HG03520 (cell line): ENCODE measurements at regions not wholly inside any gene's neighbourhood (a gene's known extent, or its start where the extent isn't known, plus 50 kb on each side); places are given as distances from the start of the nearest gene placed in this dataset.

Source experiments
- ATAC-seq: cut with Tn5 transposase; IDR thresholded peaks from one replicate; pipeline ENCODE4 v1.9.1; 2021; ENCODE audit warnings: mild to moderate bottlenecking, moderate library complexity; ENCODE audit not compliant: unreplicated experiment

DNA sequence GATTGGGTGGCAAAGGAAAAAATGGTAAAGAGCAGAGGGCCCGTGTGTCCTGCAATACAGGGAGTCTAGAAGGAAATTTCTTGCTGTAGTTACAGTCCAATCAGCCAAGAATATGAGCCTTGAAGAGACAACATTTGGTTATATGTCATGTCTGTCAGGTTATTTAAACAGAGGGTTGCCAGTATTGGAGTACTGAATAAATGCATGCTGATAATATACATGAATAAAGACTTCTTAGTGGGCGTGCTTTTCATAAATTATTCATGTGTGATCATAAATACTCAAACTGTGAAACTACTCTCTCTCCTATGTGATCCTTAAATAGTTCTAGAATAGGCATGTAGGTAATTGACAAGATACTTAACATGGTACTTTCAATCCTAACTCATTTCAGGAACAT, 249.0 kb downstream of the CRPPA start:
- ATAC-seq = no peak

DNA sequence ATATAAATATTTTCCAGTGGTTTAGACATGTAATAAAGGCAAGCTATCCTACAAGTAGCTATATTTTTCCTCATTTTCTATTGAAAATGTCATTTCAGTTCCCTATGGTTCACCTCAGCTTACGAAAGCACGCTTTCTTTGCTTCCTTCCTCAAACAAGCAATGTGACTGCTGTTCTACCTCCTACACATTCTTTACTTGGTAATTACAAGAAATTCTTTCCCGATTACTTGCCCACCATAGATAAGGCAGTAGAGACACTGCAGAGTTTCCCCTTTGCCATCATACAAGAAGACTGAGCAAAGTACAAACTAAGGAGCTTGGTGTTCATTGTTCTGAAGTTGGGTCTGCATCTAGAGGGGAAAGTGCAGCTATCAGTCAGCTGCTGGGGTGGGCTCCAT, 249.4 kb downstream of the CRPPA start:
- ATAC-seq = no peak

DNA sequence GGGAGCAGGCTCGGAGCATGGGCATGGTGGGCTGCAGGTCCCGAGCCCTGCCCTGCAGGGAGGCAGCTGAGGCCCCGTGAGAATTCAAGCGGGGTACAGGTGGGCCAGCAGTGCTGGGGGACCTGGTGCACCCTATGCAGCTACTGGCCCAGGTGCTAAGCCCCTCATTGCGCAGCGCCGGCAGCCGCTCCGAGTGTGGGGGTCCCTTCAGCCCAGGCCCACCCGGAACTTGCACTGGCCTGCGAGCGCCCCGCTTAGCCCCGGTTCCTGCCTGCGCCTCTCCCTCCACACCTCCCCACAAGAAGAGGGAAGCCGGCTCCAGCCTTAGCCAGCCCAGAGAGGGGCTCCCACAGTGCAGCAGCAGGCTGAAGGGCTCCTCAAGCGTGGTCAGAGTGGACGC, 250.7 kb downstream of the CRPPA start:
- ATAC-seq = no peak

DNA sequence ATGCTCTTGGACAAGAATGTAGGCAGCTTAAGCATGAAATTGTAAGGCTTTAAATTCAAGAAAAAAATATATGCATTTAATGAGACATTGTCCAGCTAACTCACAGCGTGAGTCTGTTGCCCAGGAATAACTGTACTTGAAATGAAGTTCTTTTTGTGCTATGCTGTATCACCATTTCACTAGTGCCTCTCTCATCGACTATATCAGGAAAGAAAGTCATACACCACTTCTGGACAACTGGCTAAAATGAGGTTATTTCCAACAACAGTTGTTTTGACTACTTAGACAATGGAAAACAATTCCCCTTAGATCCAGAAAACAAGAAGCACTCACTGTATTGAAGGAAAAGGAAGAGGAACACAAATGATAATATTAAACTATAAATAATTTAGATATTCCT, 251.8 kb downstream of the CRPPA start:
- no peak for ATAC-seq

DNA sequence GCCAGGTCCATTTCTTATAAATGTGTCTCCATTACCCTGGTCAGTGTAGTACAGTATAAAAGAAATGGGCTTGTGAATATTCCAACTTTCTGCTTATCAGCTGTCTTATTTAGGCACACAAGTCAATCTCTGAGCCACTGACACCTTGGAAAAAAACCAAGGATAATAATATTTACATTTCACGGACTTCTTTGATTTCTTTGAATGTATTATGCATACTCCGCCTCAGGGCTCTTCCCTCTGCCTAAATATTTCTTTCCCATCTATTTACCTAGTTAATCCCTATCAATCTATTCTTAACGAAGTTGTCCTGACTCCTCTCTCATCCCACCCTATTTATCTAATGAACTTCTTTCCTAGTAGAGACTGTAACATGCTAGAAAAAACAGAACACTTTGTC, 253.8 kb downstream of the CRPPA start:
- ATAC-seq = no peak

DNA sequence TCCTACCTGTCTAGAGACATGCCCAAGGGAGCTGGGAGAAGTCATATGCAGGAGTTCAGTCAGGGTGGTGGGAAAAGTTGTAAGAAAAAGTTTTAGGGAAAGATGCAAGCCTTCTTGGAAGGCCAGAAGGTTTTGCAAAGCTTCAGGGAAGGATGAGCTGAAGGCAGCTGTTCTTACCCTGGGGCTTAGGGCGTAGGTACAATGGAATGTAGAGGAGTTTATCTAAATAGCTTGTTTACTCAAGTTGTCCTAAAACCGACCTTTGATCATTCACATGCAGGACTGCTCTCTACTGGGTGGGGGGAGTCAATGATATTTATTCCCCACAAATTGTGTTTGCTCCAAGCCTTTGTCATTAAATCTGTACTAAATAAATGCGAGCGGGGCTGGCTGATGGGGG, 277.0 kb downstream of the CRPPA start:
- ATAC-seq = no peak

DNA sequence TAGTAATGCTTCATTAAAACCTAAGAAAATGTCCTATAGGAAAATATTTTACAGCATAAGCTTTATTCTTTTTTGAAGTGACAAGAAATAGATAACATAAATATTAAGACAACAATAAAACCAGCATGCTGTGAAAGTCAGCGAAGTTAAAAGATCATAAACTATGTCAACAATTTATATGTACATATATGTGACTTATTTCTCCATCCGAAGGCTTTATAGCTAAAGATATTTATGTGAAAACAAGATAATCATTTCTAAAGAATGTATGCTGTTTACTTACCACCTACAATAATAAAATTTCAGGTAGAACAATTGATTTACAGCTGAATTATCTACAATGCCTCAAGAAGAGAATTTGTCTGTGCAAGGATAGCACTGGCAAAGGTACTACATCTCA, 283.4 kb downstream of the CRPPA start:
- ATAC-seq = no peak

DNA sequence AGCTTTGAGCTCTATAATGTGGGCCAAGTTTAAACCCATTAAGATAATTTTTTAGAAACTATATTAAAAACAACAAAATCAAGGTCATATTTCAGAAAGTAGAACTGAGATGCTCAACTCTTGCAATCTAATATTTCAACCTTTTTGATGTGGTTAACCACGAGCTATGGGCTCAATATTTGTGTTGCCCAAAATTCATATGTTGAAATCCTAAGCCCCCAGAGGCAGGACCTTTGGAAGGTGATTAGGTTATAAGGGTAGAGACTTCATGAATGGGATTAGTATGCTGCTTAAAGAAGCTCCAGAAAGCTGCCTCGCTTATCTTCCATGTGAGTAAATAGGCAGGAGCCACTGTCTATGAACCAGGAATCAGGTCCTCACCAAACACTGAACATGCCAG, 284.4 kb downstream of the CRPPA start:
- no peak for ATAC-seq

DNA sequence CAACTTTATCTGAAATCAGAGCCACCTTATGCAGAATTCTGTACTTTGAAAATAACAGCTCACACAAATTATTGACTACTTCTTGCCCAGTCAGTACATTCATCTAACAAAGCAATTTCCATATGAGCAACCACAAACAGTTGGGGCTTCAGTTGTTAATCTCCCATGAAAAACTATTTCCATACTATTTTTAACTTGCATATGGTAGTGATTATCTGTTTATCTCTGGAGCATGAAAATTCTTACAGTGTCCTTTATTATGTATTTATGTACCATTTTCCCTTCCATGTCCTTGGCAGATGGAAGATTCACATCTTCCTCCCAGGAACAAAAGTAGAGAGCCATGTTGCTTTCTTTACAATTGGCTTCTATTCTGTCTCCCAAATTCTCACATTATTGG, 285.7 kb downstream of the CRPPA start:
- no peak for ATAC-seq

DNA sequence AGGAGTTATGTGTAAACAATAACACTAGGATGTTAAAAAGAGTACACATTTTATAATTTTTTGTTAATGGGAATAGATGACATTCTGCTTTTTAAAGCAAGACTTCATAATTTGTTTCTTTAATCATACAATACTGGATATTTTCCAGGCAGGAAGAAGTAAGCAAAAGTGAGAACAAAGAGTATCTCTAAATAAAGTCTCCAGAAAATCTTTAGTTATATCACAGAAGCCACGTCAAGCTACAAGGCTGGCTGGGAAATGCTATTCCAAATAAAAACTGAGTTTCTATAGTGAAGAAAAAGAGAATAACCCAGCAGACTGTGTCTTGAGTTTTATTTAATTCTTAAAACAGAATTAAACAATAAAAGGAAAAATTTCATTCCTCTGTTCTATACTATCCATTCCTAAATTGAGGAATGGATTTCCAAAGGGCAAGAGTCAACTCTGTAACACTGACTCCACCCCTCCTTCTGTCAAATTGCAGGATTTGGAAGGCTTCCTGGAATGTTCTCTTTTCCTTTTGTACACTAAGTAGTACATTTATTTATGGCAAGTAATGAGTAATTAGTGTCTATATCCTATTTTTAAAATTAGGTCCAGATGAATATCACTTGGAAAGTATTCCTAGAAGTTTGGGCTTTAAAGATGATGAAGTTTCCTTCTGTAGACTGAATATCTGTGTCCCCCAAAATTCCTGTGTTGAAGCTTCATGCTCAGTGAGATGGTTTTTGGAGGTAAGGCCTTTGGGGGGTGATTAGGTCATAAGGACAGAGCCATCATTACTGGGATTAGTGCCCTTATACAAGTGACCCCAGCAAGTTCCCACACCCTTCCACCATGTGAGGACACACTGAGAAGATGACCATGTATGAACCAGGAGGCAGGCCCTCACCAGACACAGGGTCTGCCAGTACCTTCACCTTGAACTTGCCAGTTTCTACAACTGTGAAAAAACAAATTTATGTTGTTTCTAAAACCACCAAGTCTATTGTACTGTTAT, 290.9 kb downstream of the CRPPA start:
- no peak for ATAC-seq

DNA sequence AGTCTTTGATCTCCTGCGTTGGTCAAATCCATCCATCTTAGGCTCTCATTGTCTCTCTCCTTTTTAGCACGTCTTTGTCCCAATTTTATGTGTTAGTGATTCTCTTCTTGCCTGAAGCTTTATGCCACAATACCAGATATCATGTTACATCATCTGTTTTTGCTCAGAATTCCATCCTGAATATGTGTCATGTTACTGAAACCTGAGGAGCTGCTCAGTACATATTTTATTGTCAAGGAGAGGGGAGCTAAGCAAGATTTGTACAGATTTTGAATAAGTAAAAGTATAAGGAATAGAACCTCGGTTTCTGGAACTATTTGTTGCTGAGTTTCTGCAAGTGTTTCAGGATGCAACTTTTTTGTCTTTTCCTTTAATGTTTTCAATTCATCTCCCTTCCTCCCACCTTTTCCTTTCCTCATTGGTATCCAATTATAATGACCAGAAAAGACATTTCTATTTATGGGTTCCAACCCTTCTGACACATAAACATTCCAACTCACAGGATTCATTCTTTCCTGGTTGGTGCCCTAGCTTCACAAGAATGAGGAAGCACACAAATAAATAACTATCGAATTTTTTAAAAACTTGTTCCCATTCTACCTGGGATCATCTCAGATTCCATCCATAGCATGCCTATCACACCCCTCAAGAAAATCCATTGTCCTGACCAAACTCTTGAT, 291.8 kb downstream of the CRPPA start:
- no peak for ATAC-seq

DNA sequence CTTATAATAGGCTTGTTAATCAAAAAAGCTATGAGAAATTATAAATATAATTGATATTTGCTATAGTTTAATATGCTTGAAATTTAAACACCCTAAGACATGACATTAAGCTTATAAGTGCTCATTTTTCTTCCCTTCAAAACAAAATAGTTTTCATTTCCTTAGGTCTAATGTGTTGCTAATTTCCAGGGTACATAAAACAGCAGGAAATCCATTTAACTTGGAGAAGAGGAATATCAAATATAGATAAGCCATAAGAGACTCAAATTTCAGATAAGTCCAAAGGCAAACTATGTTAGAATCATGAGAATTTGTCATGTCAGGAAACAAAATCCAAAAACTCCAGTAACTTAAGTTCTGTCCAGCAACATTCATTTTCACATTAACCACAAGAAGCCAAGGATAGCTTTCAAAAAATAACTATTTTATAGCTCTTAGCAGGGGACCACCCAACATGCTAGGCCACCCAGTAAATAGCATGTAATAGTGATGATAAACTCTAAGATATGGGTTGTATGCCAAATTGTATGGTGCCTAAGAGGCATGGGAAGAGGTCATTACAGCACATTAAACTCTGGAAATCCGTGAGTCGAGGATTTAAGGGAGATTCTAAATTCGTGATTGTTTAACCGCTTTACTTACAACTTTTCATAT, 298.1 kb downstream of the CRPPA start:
- no peak for ATAC-seq

DNA sequence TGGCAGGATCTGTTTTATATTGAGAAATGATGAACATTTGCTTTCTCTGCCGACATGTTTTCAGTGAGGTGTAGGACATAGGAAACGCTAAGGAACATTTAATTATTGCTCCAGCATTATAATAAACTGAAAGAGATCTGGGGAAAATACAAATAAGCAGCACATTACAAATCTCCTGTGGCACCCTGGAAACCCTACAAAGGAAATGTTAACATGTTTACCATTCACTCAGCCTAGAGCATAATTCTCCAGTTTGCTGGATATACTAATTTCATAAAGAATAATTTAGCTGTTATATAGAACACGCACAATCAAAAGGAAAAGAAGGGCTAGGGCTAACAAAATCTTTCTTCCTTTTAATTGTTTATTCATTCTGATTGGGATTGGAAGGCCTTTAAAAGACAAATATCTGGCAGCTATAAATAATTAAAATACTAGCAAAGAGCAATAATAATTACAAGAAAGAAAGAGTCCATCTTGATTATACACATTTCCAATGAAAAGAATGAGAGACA, 299.4 kb downstream of the CRPPA start:
- no peak for ATAC-seq

DNA sequence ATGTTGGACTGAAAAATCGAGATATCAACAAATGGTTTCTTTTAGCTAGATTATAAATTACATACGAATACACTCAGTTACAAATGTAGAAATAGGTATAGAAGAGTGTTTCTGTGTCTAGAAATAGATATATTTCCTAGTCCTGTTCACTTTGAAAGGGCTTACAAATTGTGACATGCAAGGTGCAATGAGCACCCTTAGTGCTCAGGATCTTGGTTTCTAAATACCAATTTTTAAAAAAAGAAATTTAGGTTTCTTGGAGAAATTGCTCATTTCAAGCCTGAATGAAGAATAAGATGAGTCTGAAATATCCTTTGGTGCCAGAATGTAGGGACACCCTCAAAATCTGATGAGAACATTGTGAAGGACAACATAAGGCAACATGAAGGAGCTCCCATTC, 306.0 kb downstream of the CRPPA start:
- ATAC-seq = no peak

DNA sequence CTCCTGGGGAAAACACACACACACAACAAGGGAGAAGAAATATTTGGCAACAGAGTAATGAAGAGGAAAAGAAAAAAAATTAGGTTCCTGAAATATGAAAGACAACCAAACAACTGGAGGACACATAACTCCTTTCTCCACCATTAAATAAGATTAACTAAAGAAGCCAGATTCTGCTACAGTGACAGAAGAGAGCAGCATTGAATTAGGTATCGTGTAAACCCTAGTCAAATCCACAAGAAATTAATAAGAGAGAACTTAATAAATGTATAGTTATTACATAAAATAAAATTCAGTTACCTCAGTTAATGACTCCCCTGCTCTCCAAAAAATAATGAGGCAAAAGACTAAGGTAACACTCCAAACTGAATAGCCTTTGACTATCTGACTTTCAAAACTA, 306.7 kb downstream of the CRPPA start:
- ATAC-seq = no peak

DNA sequence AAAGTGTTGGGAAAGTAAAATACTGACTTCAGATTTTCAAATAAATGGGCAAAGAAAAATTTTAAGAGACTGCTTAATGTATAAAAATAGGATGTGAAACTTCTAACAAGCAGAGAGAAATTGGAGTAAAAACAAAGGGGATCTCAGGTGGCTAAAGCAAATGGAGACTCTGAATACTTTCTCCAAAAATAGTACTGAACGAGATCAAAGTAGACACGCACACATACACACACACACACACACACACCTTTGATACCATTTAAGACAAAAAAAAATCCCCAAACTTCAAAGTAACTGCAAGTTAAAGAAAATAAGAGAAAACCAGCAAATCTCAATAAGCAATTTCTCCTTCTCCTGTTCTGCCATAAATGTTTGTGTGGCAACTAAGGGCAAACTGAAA, 307.3 kb downstream of the CRPPA start:
- ATAC-seq = no peak

DNA sequence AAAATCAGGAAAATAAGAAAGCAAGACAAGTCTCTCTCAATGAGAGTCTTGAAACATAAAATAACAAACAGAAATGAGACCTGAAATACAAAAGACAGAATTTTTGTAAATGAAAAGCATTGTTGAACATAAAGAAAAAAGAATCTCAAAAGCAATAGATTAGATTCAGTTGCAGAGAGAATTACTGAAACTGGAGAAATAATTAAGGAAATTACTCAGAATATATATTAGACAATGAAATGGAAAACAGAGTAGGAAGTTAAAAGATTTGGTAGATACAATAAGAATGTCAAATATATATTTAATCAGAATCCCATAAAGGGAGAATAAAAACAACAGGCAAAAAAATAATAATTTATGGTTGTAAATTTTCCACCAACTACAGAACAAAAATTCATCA, 308.3 kb downstream of the CRPPA start:
- no peak for ATAC-seq

DNA sequence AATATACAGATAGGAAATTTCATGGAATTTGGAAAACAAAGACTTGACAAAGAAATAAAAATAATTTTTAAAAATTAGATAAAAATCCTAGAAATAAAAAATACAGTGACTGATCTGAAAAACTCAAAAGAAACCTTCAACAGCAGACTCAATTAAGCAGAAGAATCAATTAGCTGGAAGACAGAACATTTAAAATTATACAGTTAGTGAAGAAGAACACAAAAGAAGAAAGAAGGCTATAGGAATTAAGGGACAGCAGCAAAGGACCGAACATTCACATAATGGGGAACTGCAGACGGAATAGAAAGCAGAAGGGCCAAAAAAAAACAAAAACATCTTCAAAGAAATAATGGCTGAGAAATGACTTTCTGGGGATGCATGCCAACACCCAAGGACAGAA, 314.5 kb downstream of the CRPPA start:
- ATAC-seq = no peak

DNA sequence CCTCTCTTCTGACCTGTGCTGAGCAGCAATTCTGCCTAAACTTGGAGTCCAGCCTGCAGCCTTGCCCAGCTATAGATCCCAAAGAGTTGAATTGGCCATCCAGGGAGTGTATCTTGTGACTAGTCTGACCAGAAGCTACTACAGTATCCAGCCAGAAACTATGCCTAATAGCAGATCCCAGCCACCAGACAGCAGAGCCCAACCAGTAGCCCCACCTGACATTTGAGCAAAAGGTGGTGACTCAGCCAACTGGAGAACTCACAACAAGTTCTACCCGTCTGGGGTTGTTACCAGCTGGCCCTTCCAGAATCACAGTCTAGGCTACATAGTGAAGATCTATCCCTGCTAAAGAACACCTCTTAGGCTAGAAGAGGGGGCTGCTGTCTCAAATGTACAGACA, 315.0 kb downstream of the CRPPA start:
- no peak for ATAC-seq

DNA sequence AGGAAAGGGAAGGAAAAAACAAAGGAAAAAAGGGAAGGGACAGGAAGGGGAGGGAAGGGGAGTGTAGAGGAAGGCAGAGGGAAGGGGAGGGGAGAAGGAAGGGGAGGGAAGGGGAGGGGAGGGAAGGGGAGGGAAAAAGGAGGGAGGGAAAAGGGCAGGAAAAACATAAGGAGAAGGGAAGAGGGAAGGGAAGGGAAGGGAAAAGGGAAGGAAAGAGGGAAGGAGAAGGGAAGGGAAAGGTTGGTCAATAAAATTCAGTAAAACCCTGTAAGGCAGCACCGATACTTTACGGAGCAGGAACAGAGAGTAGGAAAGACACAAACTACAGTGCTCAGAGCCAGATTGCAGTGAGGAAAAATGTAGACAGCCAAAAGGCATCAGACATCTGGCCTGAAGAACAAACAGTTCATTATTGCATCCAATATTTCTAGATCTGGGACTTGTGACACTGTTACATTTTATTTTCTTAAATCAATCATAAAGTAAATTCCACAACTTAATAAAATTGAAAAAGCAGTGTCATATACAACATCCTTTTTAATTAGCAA, 322.0 kb downstream of the CRPPA start:
- ATAC-seq = no peak

DNA sequence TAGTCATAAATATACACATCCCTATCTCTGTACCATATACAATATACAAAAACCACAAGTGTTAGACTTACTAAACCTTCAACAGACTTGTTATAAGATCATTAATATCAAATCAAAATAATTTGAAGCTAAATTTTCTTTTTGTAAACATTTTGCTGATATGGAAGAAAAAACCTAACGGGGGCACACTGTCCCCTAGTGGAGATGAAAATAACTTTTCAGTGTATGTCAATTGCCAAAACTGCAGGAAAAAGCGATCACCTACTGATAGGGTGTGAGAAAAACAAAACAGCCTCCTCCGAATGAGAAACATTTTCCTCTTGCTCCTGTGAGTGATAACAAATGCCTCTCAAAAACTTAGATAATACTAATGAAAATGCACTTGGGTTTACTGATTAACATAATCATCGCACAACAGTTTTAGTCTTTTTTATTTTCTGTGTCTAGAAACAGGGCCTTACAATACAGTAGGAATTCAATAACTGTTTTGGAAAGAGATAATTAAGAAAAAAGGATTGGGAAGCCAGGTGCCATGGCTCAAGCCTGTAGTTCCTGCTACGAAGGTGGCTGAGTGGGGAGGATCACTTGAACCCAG, 322.7 kb downstream of the CRPPA start:
- ATAC-seq = no peak
